ENCODE measurements at regions not wholly inside any gene's neighbourhood (a gene's known extent, or its start where the extent isn't known, plus 50 kb on each side); places are given as distances from the start of the nearest gene placed in this dataset.

GRCh38 chr3:117630469-117630868, 920.9 kb downstream of the TUSC7 start (continued):
- TF ChIP-seq TSHZ2 (CRISPR knock-in tag; IDR thresholded peaks at IDR 0.05) (no peak), ZNF8 (CRISPR knock-in tag; IDR thresholded peaks at IDR 0.05) (no peak), ISL1 (CRISPR knock-in tag; IDR thresholded peaks at IDR 0.05) (no peak), GLIS3 (CRISPR knock-in tag; IDR thresholded peaks at IDR 0.05) (no peak)

GRCh38 chr3:117630885-117631284, 921.3 kb downstream of the TUSC7 start:
- no peak for TF ChIP-seq ESRRG (CRISPR knock-in tag; IDR thresholded peaks at IDR 0.05)
- TF ChIP-seq ZNF565 (CRISPR knock-in tag; conservative IDR thresholded peaks at IDR 0.05; ENCODE audit: low read depth), result no peak
- TF ChIP-seq ISL1 (CRISPR knock-in tag; IDR thresholded peaks at IDR 0.05), result no peak
- no peak for TF ChIP-seq ZC3H10 (CRISPR knock-in tag; IDR thresholded peaks at IDR 0.05)
- TF ChIP-seq ZFP3 (CRISPR knock-in tag; IDR thresholded peaks at IDR 0.05), result no peak
- TF ChIP-seq GLIS3 (CRISPR knock-in tag; IDR thresholded peaks at IDR 0.05), result no peak
- TF ChIP-seq OSR1 (CRISPR knock-in tag; IDR thresholded peaks at IDR 0.05), result no peak
- no peak for TF ChIP-seq POU6F1 (CRISPR knock-in tag; IDR thresholded peaks at IDR 0.05; ENCODE audit: borderline replicate concordance, low read depth)
- no peak for TF ChIP-seq RARB (CRISPR knock-in tag; IDR thresholded peaks at IDR 0.05)
- TF ChIP-seq TCF4 (CRISPR knock-in tag; IDR thresholded peaks at IDR 0.05; ENCODE audit: borderline replicate concordance), result no peak
- no peak for TF ChIP-seq ARNTL (CRISPR knock-in tag; IDR thresholded peaks at IDR 0.05; ENCODE audit: borderline replicate concordance, low read depth)
- no peak for TF ChIP-seq ZNF70 (CRISPR knock-in tag; IDR thresholded peaks at IDR 0.05)
- TF ChIP-seq TOX (CRISPR knock-in tag; IDR thresholded peaks at IDR 0.05; ENCODE audit: borderline replicate concordance), result no peak
- no peak for ATAC-seq

- TF ChIP-seq ZNF70 (CRISPR knock-in tag; IDR thresholded peaks at IDR 0.05), result no peak
- no peak for TF ChIP-seq CREB5 (CRISPR knock-in tag; IDR thresholded peaks at IDR 0.05; ENCODE audit: low read depth)
- no peak for TF ChIP-seq BACH2 (CRISPR knock-in tag; IDR thresholded peaks at IDR 0.05; ENCODE audit: borderline replicate concordance)
- no peak for TF ChIP-seq CSRNP3 (CRISPR knock-in tag; IDR thresholded peaks at IDR 0.05)
- TF ChIP-seq OSR1 (CRISPR knock-in tag; IDR thresholded peaks at IDR 0.05), result no peak
- TF ChIP-seq CSDC2 (CRISPR knock-in tag; IDR thresholded peaks at IDR 0.05), result no peak
- TF ChIP-seq ZFP30 (CRISPR knock-in tag; IDR thresholded peaks at IDR 0.05), result no peak
- no peak for TF ChIP-seq TCF4 (CRISPR knock-in tag; IDR thresholded peaks at IDR 0.05; ENCODE audit: borderline replicate concordance)
- no peak for TF ChIP-seq TSHZ2 (CRISPR knock-in tag; IDR thresholded peaks at IDR 0.05)
- TF ChIP-seq GLIS3 (CRISPR knock-in tag; IDR thresholded peaks at IDR 0.05), result no peak
- TF ChIP-seq ZNF565 (CRISPR knock-in tag; conservative IDR thresholded peaks at IDR 0.05; ENCODE audit: low read depth), result no peak
- no peak for TF ChIP-seq TOX (CRISPR knock-in tag; IDR thresholded peaks at IDR 0.05; ENCODE audit: borderline replicate concordance)
- TF ChIP-seq SNAI2 (CRISPR knock-in tag; IDR thresholded peaks at IDR 0.05), result no peak
- no peak for TF ChIP-seq RARB (CRISPR knock-in tag; IDR thresholded peaks at IDR 0.05)
- no peak for TF ChIP-seq ZNF8 (CRISPR knock-in tag; IDR thresholded peaks at IDR 0.05)
- no peak for ATAC-seq
These were observed 922.2 kb downstream of the TUSC7 start for GRCh38 chr3:117631781-117632180.

Measured in SK-N-SH treated with all-trans-retinoic acid at 6 μM for 48 hours (cell line).